ENCODE measurements at regions not wholly inside any gene's neighbourhood (a gene's known extent, or its start where the extent isn't known, plus 50 kb on each side); places are given as distances from the start of the nearest gene placed in this dataset.

- DNase-seq, result no peak
Measured at GRCh38 chr2:120428748-120429147, 82.8 kb downstream of the INHBB start.

- DNase-seq, result no peak
Measured at GRCh38 chr2:120429586-120430500, 83.9 kb downstream of the INHBB start.

- no peak for DNase-seq
Measured at GRCh38 chr2:120430501-120430830, 84.5 kb downstream of the INHBB start.

GRCh38 chr2:120430957-120431356 lies 85.0 kb downstream of the INHBB start:
- DNase-seq, result no peak

GRCh38 chr2:120431386-120432292 lies 85.7 kb downstream of the INHBB start:
- DNase-seq, result no peak

GRCh38 chr2:120432293-120432975 lies 86.5 kb downstream of the INHBB start:
- DNase-seq, result no peak

GRCh38 chr2:120432976-120433815 lies 87.3 kb downstream of the INHBB start:
- DNase-seq, result no peak

- DNase-seq, result no peak
Measured at GRCh38 chr2:120433816-120434290, 87.9 kb downstream of the INHBB start.

- DNase-seq, result no peak
Measured at GRCh38 chr2:120434492-120435308, 88.8 kb downstream of the INHBB start.

GRCh38 chr2:120435671-120436459 lies 89.9 kb downstream of the INHBB start:
- DNase-seq, result no peak

GRCh38 chr2:120436460-120436739 lies 90.5 kb downstream of the INHBB start:
- DNase-seq, result no peak

GRCh38 chr2:120436885-120437603 lies 91.1 kb downstream of the INHBB start:
- DNase-seq, result peak; percentile 40

- DNase-seq, result no peak
Measured at GRCh38 chr2:120437604-120438000, 91.7 kb downstream of the INHBB start.

- no peak for DNase-seq
Measured at GRCh38 chr2:120438301-120439066, 92.5 kb downstream of the INHBB start.

GRCh38 chr2:120439067-120439368 lies 93.1 kb downstream of the INHBB start:
- no peak for DNase-seq

GRCh38 chr2:120439637-120440384 lies 93.9 kb downstream of the INHBB start:
- no peak for DNase-seq

GRCh38 chr2:120440521-120441350 lies 94.8 kb downstream of the INHBB start:
- DNase-seq, result no peak

GRCh38 chr2:120441351-120441700 lies 95.4 kb downstream of the INHBB start:
- no peak for DNase-seq

Data from activated CD4-positive, alpha-beta T cell treated with anti-CD3 and anti-CD28 coated beads, Interleukin-10, Interleukin-2, amounts not matched to agents 100 ng/mL and 50 ng/mL, durations not matched to agents 16 hours and 8 hours (primary cell).